Endothelial cell of umbilical vein (primary cell): ENCODE measurements at regions not wholly inside any gene's neighbourhood (a gene's known extent, or its start where the extent isn't known, plus 50 kb on each side); places are given as distances from the start of the nearest gene placed in this dataset.

Source experiments
- BruUV-seq: library from RNA; stranded (reverse); fragments of 400-500 nt; replicated peaks from 2 replicates; lab custom pipeline; 2021; lab: Mats Ljungman, UMichigan
- CTCF ChIA-PET: fragments of 300-600, 350-600 bp; sonication (Branson Sonifier 250); formaldehyde crosslinking; loops from one replicate; lab custom pipeline; 2021; ENCODE audit warnings: antibody characterized with exemption, inconsistent platforms; lab: Charles Lee
- POLR2A ChIA-PET: fragments of 300-600, 350-600 bp; sonication (Branson Sonifier 250); formaldehyde crosslinking; loops from one replicate; lab custom pipeline; 2021; ENCODE audit warnings: antibody characterized with exemption, inconsistent platforms; lab: Charles Lee
- DNase-seq: peaks from one replicate; pipeline ENCODE4 v3.0.0-alpha.2; 2011; ENCODE audit warnings: low read depth, low spot score
- FAIRE-seq: peaks from 2 replicates; lab custom pipeline; 2011; peaks lifted over from hg19 to GRCh38; lab: Jason Lieb, UNC
- H2AFZ ChIP-seq: 2 replicates; pipeline ENCODE4 v1.6.0; 2012; ENCODE audit warnings: low read depth, low read length, control low read depth, inconsistent platforms
- H3K27ac ChIP-seq: 2 replicates; pipeline ENCODE4 v1.5.1; 2011; ENCODE audit warnings: low read depth, mild to moderate bottlenecking, control low read depth, low read length, moderate library complexity; ENCODE audit not compliant: insufficient read depth
- H3K27me3 ChIP-seq, 2 experiments: 2 replicates each; pipeline versions ENCODE4 v1.6.0 to v1.6.1; 2011; ENCODE audit warnings: low read length in 2 of 2, mixed read lengths in 1 of 2; ENCODE audit not compliant: control insufficient read depth in 2 of 2, insufficient read depth in 2 of 2
- H3K36me3 ChIP-seq, 2 experiments: 2 replicates in 1 of 2; 3 replicates in 1 of 2; pipeline ENCODE4 v1.5.1; 2011; ENCODE audit warnings: low read length in 2 of 2, mild to moderate bottlenecking in 1 of 2, moderate library complexity in 1 of 2; ENCODE audit not compliant: control insufficient read depth in 2 of 2, insufficient read depth in 2 of 2; ENCODE audit errors: extremely low read depth in 1 of 2
- H3K4me1 ChIP-seq: 3 replicates; pipeline ENCODE4 v1.5.1; 2011; ENCODE audit warnings: mild to moderate bottlenecking, low read length; ENCODE audit not compliant: control insufficient read depth, insufficient read depth; ENCODE audit errors: extremely low read depth
- H3K4me2 ChIP-seq: 2 replicates; pipeline ENCODE4 v1.6.1; 2011; ENCODE audit warnings: low read length, control low read depth, mixed read lengths; ENCODE audit not compliant: insufficient read depth
- H3K4me3 ChIP-seq, 3 experiments: fragments of 200-600 bp in 1 of 3; sonication (generic), shearing (Covaris generic) in 1 of 3; replicated peaks in 1 of 3; 2 replicates each; pipeline ENCODE4 v1.5.1; 2011 to 2016; ENCODE audit warnings: control low read depth in 3 of 3, low read length in 3 of 3, mild to moderate bottlenecking in 2 of 3, inconsistent platforms in 1 of 3, low read depth in 1 of 3, moderate library complexity in 1 of 3; ENCODE audit not compliant: insufficient read depth in 1 of 3
- H3K79me2 ChIP-seq: 2 replicates; pipeline ENCODE4 v1.6.0; 2012; ENCODE audit warnings: low read length, inconsistent platforms; ENCODE audit not compliant: control insufficient read depth, insufficient read depth
- H3K9ac ChIP-seq: replicated peaks from 2 replicates; pipeline ENCODE3; 2011; ENCODE audit warnings: low read length, control low read depth; ENCODE audit not compliant: insufficient read depth; ENCODE audit errors: extremely low read depth
- H3K9me1 ChIP-seq: replicated peaks from 3 replicates; pipeline ENCODE4 v1.6.0; 2011; ENCODE audit warnings: mild to moderate bottlenecking, low read length; ENCODE audit not compliant: control insufficient read depth, insufficient read depth; ENCODE audit errors: extremely low read depth
- H3K9me3 ChIP-seq: replicated peaks from 2 replicates; pipeline ENCODE4 v1.5.1; 2012; ENCODE audit warnings: low read length, inconsistent platforms; ENCODE audit not compliant: control insufficient read depth, insufficient read depth
- H4K20me1 ChIP-seq: replicated peaks from 2 replicates; pipeline ENCODE3; 2011; ENCODE audit warnings: mild to moderate bottlenecking, low read length; ENCODE audit not compliant: control insufficient read depth, insufficient read depth; ENCODE audit errors: extremely low read depth
- EZH2 ChIP-seq: IDR thresholded peaks from 2 replicates; pipeline ENCODE4 v1.6.1; 2012; ENCODE audit warnings: borderline replicate concordance, low read depth, mild to moderate bottlenecking, moderate library complexity, low read length, inconsistent platforms; ENCODE audit not compliant: severe bottlenecking
- FOS ChIP-seq: IDR thresholded peaks from 2 replicates; pipeline ENCODE4 v1.6.1; 2011; ENCODE audit warnings: mild to moderate bottlenecking, low read length, moderate library complexity, borderline replicate concordance; ENCODE audit not compliant: insufficient read depth
- GATA2 ChIP-seq: IDR thresholded peaks from 2 replicates; pipeline ENCODE4 v1.7.0; 2011; ENCODE audit warnings: low read depth, mild to moderate bottlenecking, moderate library complexity, mixed read lengths, low read length; ENCODE audit not compliant: insufficient read length, insufficient read depth
- JUN ChIP-seq: IDR thresholded peaks from 2 replicates; pipeline ENCODE4 v1.6.1; 2011; ENCODE audit warnings: borderline replicate concordance, low read depth; ENCODE audit not compliant: insufficient read length, insufficient read depth
- MYC ChIP-seq: IDR thresholded peaks from one replicate; pipeline ENCODE4 v1.6.1; 2011; ENCODE audit warnings: mild to moderate bottlenecking, low read depth, low read length
- POLR2A ChIP-seq: IDR thresholded peaks from 2 replicates; pipeline ENCODE4 v1.6.1; 2012; ENCODE audit warnings: low read depth, mild to moderate bottlenecking, control low read depth, low read length
- POLR2AphosphoS5 ChIP-seq: IDR thresholded peaks from 2 replicates; pipeline ENCODE4 v1.6.1; 2012; ENCODE audit warnings: low read depth, mild to moderate bottlenecking, control low read depth, low read length, moderate library complexity; ENCODE audit not compliant: insufficient read depth
- dilution Hi-C: fragments of 300-500 bp; cut with MboI; formaldehyde crosslinking; loops from one replicate; pipeline ENCODE4 v1.15.0; 2019; ENCODE audit warnings: low sequenced_read_pairs; ENCODE audit not compliant: extremely low pct_ligation_motif_present
- intact Hi-C: fragments of 100-400 bp; cut with micrococcal nuclease; formaldehyde crosslinking; loops from one replicate; pipeline ENCODE4 v1.10.0; 2022
- TF ChIP-seq, protein P1 (sequence below): IDR thresholded peaks from 2 replicates; pipeline ENCODE4 v1.6.1; 2011; ENCODE audit not compliant: insufficient read depth, insufficient read length
- TF ChIP-seq, protein P2 (sequence below), 2 donors: IDR thresholded peaks; 1 replicate in 1 of 2; 2 replicates in 1 of 2; pipeline ENCODE4 v1.5.1; 2011; ENCODE audit warnings: low read length in 2 of 2, mild to moderate bottlenecking in 2 of 2, moderate library complexity in 2 of 2, control low read depth in 1 of 2, inconsistent platforms in 1 of 2, low read depth in 1 of 2; ENCODE audit not compliant: insufficient read depth in 1 of 2; ENCODE audit errors: extremely low read depth in 1 of 2

DNA sequence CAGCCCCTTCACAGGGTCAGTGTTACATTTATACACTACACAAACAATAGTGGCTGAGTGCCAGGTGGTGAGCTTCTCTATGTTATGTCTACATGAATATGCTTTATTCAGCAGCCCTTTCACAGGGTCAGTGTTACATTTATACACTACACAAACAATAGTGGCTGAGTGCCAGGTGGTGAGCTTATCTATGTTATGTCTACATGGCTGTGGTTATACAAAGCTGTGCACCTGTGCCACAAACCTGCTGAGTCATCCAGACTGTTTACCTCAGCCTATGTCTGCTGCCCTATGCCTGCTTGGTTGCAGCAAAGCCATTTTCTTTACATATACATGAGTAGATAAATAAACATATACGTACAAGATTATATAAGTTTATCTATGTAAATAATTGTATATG is 76.5 kb downstream of the ZNF726 start:
- peak; percentile 60 for DNase-seq
- Histone ChIP-seq H2AFZ (no peak overlapping the region), H3K9me1 (no peaks in the 10 kb centered on the region), H3K9ac (no peak overlapping the region), H3K4me3 (no peak overlapping the region), H3K4me1 (no peaks in the 10 kb centered on the region), H3K27me3 (no peaks in the 10 kb centered on the region), H3K4me2 (no peak overlapping the region), H3K79me2 (no peaks in the 10 kb centered on the region), H3K36me3 (no peaks in the 10 kb centered on the region), H4K20me1 (no peaks in the 10 kb centered on the region), H3K27ac (no peak overlapping the region), H3K9me3 (peaks cover 2% of the 10 kb centered on the region)
- dilution Hi-C loops, result no loop called here
- ChIA-PET POLR2A (no interaction called here), CTCF (no interaction called here)
- TF ChIP-seq, protein P1, sequence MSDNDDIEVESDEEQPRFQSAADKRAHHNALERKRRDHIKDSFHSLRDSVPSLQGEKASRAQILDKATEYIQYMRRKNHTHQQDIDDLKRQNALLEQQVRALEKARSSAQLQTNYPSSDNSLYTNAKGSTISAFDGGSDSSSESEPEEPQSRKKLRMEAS, result no peak
- TF ChIP-seq FOS (no peak), POLR2AphosphoS5 (no peak), MYC (no peak), POLR2A (no peak), EZH2 (no peak), JUN (no peak), GATA2 (no peak)
- TF ChIP-seq, protein P2, sequence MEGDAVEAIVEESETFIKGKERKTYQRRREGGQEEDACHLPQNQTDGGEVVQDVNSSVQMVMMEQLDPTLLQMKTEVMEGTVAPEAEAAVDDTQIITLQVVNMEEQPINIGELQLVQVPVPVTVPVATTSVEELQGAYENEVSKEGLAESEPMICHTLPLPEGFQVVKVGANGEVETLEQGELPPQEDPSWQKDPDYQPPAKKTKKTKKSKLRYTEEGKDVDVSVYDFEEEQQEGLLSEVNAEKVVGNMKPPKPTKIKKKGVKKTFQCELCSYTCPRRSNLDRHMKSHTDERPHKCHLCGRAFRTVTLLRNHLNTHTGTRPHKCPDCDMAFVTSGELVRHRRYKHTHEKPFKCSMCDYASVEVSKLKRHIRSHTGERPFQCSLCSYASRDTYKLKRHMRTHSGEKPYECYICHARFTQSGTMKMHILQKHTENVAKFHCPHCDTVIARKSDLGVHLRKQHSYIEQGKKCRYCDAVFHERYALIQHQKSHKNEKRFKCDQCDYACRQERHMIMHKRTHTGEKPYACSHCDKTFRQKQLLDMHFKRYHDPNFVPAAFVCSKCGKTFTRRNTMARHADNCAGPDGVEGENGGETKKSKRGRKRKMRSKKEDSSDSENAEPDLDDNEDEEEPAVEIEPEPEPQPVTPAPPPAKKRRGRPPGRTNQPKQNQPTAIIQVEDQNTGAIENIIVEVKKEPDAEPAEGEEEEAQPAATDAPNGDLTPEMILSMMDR (IDR thresholded peaks at IDR 0.05; ENCODE audit: extremely low read depth in 1 of 2, insufficient read depth in 1 of 2, low read depth in 1 of 2, low read length in 2 of 2), result no peak
- no peak for FAIRE-seq
- intact Hi-C loops, result no loop called here
- BruUV-seq, result no TSS peak
